HEK293 (cell line): ENCODE measurements at regions not wholly inside any gene's neighbourhood (a gene's known extent, or its start where the extent isn't known, plus 50 kb on each side); places are given as distances from the start of the nearest gene placed in this dataset.

Source experiments
- CTCF ChIA-PET: fragments of 350-600 bp; formaldehyde crosslinking; extraction: SDS; loops from one replicate; lab custom pipeline; 2021; ENCODE audit warnings: antibody characterized with exemption; lab: Yijun Ruan, JAX
- POLR2A ChIA-PET: fragments of 300-600 bp; formaldehyde crosslinking; extraction: SDS; loops from one replicate; lab custom pipeline; 2020; ENCODE audit warnings: antibody characterized with exemption, inconsistent platforms; lab: Yijun Ruan, JAX
- H3K27ac ChIP-seq: fragments of 200-500 bp; sonication (Bioruptor generic); 2 replicates; pipeline ENCODE4 v1.5.1; 2014; ENCODE audit warnings: low read depth, low read length, control low read depth, inconsistent platforms; ENCODE audit errors: extremely low read depth
- H3K36me3 ChIP-seq, 2 experiments: fragments of 200-500 bp in 1 of 2; sonication (Bioruptor generic) in 1 of 2; 1 replicate in 1 of 2; 2 replicates in 1 of 2; pipeline ENCODE4 v1.5.1; 2014 to 2017; ENCODE audit warnings: inconsistent platforms in 2 of 2, low read length in 2 of 2; ENCODE audit not compliant: control insufficient read depth in 2 of 2, insufficient read depth in 1 of 2
- H3K4me1 ChIP-seq: fragments of 200-500 bp; sonication (Bioruptor generic); 2 replicates; pipeline ENCODE4 v1.5.1; 2014; ENCODE audit warnings: mild to moderate bottlenecking, low read length, inconsistent platforms; ENCODE audit not compliant: control insufficient read depth, insufficient read depth
- H3K4me3 ChIP-seq: 2 replicates; pipeline ENCODE4 v1.5.1; 2011; ENCODE audit warnings: low read depth, mild to moderate bottlenecking, control low read depth, low read length, moderate library complexity
- H3K9me3 ChIP-seq: fragments of 200-500 bp; sonication (Bioruptor generic); 2 replicates; pipeline ENCODE4 v1.5.1; 2014; ENCODE audit warnings: low read depth, low read length, inconsistent platforms; ENCODE audit not compliant: control insufficient read depth, insufficient read depth
- AEBP2 ChIP-seq: fragments of 450-650 bp; formaldehyde crosslinking; IDR thresholded peaks from 2 replicates; pipeline ENCODE4 v1.5.1; 2016; ENCODE audit warnings: missing biosample characterization, missing genetic modification characterization, borderline replicate concordance
- GLI4 ChIP-seq: fragments of 450-650 bp; formaldehyde crosslinking; IDR thresholded peaks from 2 replicates; pipeline ENCODE4 v1.5.1; 2016; ENCODE audit warnings: missing biosample characterization, missing genetic modification characterization
- IKZF3 ChIP-seq: fragments of 450-650 bp; IDR thresholded peaks from 2 replicates; pipeline ENCODE4 v1.5.0; 2018; ENCODE audit warnings: missing biosample characterization, mild to moderate bottlenecking, missing genetic modification characterization, moderate library complexity
- KLF16 ChIP-seq: fragments of 450-650 bp; formaldehyde crosslinking; IDR thresholded peaks from 2 replicates; pipeline ENCODE4 v1.5.1; 2017; ENCODE audit warnings: missing biosample characterization, missing genetic modification characterization
- PRDM4 ChIP-seq: fragments of 450-650 bp; formaldehyde crosslinking; IDR thresholded peaks from 2 replicates; pipeline ENCODE4 v1.5.1; 2017; ENCODE audit warnings: missing biosample characterization, missing genetic modification characterization
- ZBTB7A ChIP-seq: fragments of 450-650 bp; formaldehyde crosslinking; IDR thresholded peaks from 2 replicates; pipeline ENCODE4 v1.5.1; 2016; ENCODE audit warnings: low read depth, missing biosample characterization, missing genetic modification characterization
- ZNF132 ChIP-seq: fragments of 450-650 bp; formaldehyde crosslinking; IDR thresholded peaks from 2 replicates; pipeline ENCODE4 v1.5.1; 2017; ENCODE audit warnings: missing biosample characterization, missing genetic modification characterization, borderline replicate concordance
- ZNF2 ChIP-seq: fragments of 450-650 bp; formaldehyde crosslinking; IDR thresholded peaks from 2 replicates; pipeline ENCODE4 v1.5.1; 2016; ENCODE audit warnings: missing biosample characterization, missing genetic modification characterization
- ZNF221 ChIP-seq: fragments of 450-650 bp; formaldehyde crosslinking; IDR thresholded peaks from 2 replicates; pipeline ENCODE4 v1.5.1; 2017; ENCODE audit warnings: missing biosample characterization, missing genetic modification characterization, borderline replicate concordance
- ZNF280D ChIP-seq: fragments of 450-650 bp; formaldehyde crosslinking; IDR thresholded peaks from 2 replicates; pipeline ENCODE4 v1.5.1; 2016; ENCODE audit warnings: missing biosample characterization, missing genetic modification characterization
- ZNF335 ChIP-seq: fragments of 450-650 bp; formaldehyde crosslinking; conservative IDR thresholded peaks from 2 replicates; pipeline ENCODE4 v1.5.1; 2016; ENCODE audit warnings: missing biosample characterization, missing genetic modification characterization
- ZNF362 ChIP-seq: fragments of 450-650 bp; formaldehyde crosslinking; IDR thresholded peaks from 2 replicates; pipeline ENCODE4 v1.5.1; 2016; ENCODE audit warnings: missing biosample characterization, missing genetic modification characterization
- ZNF521 ChIP-seq: fragments of 450-650 bp; formaldehyde crosslinking; IDR thresholded peaks from 2 replicates; pipeline ENCODE4 v1.5.1; 2017; ENCODE audit warnings: missing biosample characterization, mild to moderate bottlenecking, missing genetic modification characterization
- ZNF555 ChIP-seq: fragments of 450-650 bp; formaldehyde crosslinking; conservative IDR thresholded peaks from 2 replicates; pipeline ENCODE4 v1.5.1; 2017; ENCODE audit warnings: missing biosample characterization, mild to moderate bottlenecking, missing genetic modification characterization, inconsistent platforms
- ZNF701 ChIP-seq: fragments of 450-650 bp; formaldehyde crosslinking; IDR thresholded peaks from 2 replicates; pipeline ENCODE4 v1.5.1; 2016; ENCODE audit warnings: missing biosample characterization, missing genetic modification characterization
- ZNF768 ChIP-seq: fragments of 450-650 bp; formaldehyde crosslinking; IDR thresholded peaks from 2 replicates; pipeline ENCODE4 v1.5.1; 2018; ENCODE audit warnings: missing biosample characterization, mild to moderate bottlenecking, missing genetic modification characterization
- ZNF837 ChIP-seq: fragments of 450-650 bp; formaldehyde crosslinking; IDR thresholded peaks from 2 replicates; pipeline ENCODE4 v1.5.1; 2016; ENCODE audit warnings: missing biosample characterization, missing genetic modification characterization

- no peaks in the 10 kb centered on the region for H3K9me3 ChIP-seq
- CTCF ChIA-PET: interaction anchor here (0.6 kb wide), 1 partner anchor 227 kb away, joined by 3 read pairs; no protein-coding TSS in a partner anchor
- H3K27ac ChIP-seq: no peak overlapping the region
Observed at GRCh38 chr1:72892461-72892860, 610.1 kb upstream of the NEGR1 start.

More at GRCh38 chr1:72892461-72892860, 610.1 kb upstream of the NEGR1 start:
- POLR2A ChIA-PET: no interaction called here
- no peak for TF ChIP-seq PRDM4 (tag by site-specific recombination)
- no peak for TF ChIP-seq ZNF280D (tag by site-specific recombination)
- TF ChIP-seq ZNF555 (tag by site-specific recombination): no peak
- TF ChIP-seq ZBTB7A: no peak
- TF ChIP-seq ZNF701 (tag by site-specific recombination): no peak
- no peak for TF ChIP-seq ZNF2 (tag by site-specific recombination)
- no peak for TF ChIP-seq ZNF837
- no peak for TF ChIP-seq ZNF221 (tag by site-specific recombination)
- TF ChIP-seq ZNF768 (tag by site-specific recombination): no peak
- TF ChIP-seq KLF16 (tag by site-specific recombination): no peak
- no peak for TF ChIP-seq ZNF335 (tag by site-specific recombination)
- no peak for TF ChIP-seq AEBP2 (tag by site-specific recombination)
- TF ChIP-seq IKZF3 (tag by site-specific recombination): no peak
- TF ChIP-seq GLI4 (tag by site-specific recombination): no peak
- no peak for TF ChIP-seq ZNF521 (tag by site-specific recombination)
- no peak for TF ChIP-seq ZNF362 (tag by site-specific recombination)
- TF ChIP-seq ZNF132 (tag by site-specific recombination): no peak
- TF ChIP-seq, all 188 proteins: peak for 0
- Histone ChIP-seq H3K4me1 (no peaks in the 10 kb centered on the region), H3K36me3 (no peaks in the 10 kb centered on the region), H3K4me3 (no peak overlapping the region)
